Mesothelial cell of epicardium (in vitro differentiated cells): ENCODE measurements at regions not wholly inside any gene's neighbourhood (a gene's known extent, or its start where the extent isn't known, plus 50 kb on each side); places are given as distances from the start of the nearest gene placed in this dataset.

Source experiments
- DNase-seq, 2 experiments: peaks; one replicate each; pipeline ENCODE4 v3.0.0; 2021; ENCODE audit warnings: low spot score in 2 of 2; ENCODE audit not compliant: unreplicated experiment in 2 of 2
- H3K27ac Mint-ChIP-seq: 2 replicates; pipeline ENCODE4 v1.8.0; 2021; ENCODE audit warnings: mixed read lengths
- H3K27me3 Mint-ChIP-seq: 2 replicates; pipeline ENCODE4 v1.8.0; 2021; ENCODE audit warnings: low read depth, mixed read lengths
- H3K36me3 Mint-ChIP-seq: 2 replicates; pipeline ENCODE4 v1.8.0; 2021; ENCODE audit warnings: mixed read lengths
- H3K4me1 Mint-ChIP-seq: 2 replicates; pipeline ENCODE4 v1.8.0; 2021; ENCODE audit warnings: mixed read lengths
- H3K4me3 Mint-ChIP-seq: 2 replicates; pipeline ENCODE4 v1.8.0; 2021; ENCODE audit warnings: mild to moderate bottlenecking, moderate library complexity, mixed read lengths
- H3K9me3 Mint-ChIP-seq: 2 replicates; pipeline ENCODE4 v1.8.0; 2021; ENCODE audit warnings: mixed read lengths
- CTCF ChIP-seq: fragments of 200-600 bp; sonication (generic); IDR thresholded peaks from one replicate; pipeline ENCODE4 v1.5.0; 2021; ENCODE audit warnings: antibody characterized with exemption; ENCODE audit not compliant: unreplicated experiment

GRCh38 chr4:181710143-181710542, 533.1 kb upstream of the TENM3 start:
- Mint-ChIP-seq H3K36me3 (peaks cover 2% of the 10 kb centered on the region), H3K27ac (no peak overlapping the region), H3K4me3 (no peak overlapping the region), H3K9me3 (peaks cover 18% of the 10 kb centered on the region), H3K27me3 (peaks cover 4% of the 10 kb centered on the region), H3K4me1 (peaks cover 9% of the 10 kb centered on the region)
- no peak for TF ChIP-seq CTCF
- no peak for DNase-seq

- Mint-ChIP-seq H3K9me3 (peaks cover 18% of the 10 kb centered on the region), H3K27ac (no peak overlapping the region), H3K27me3 (peaks cover 3% of the 10 kb centered on the region), H3K4me3 (no peak overlapping the region), H3K4me1 (peaks cover 9% of the 10 kb centered on the region), H3K36me3 (peaks cover 2% of the 10 kb centered on the region)
- TF ChIP-seq CTCF: no peak
- no peak for DNase-seq
Observed at GRCh38 chr4:181711387-181711786, 531.8 kb upstream of the TENM3 start.

- H3K27ac Mint-ChIP-seq: no peak overlapping the region
- no peaks in the 10 kb centered on the region for H3K27me3 Mint-ChIP-seq
- peaks cover 5% of the 10 kb centered on the region for H3K36me3 Mint-ChIP-seq
- no peak for DNase-seq
- no peak for TF ChIP-seq CTCF
- H3K9me3 Mint-ChIP-seq: peaks cover 22% of the 10 kb centered on the region
- H3K4me3 Mint-ChIP-seq: no peak overlapping the region
- no peaks in the 10 kb centered on the region for H3K4me1 Mint-ChIP-seq
Observed at GRCh38 chr4:181728305-181728966, 514.8 kb upstream of the TENM3 start.

GRCh38 chr4:181731900-181732299, 511.3 kb upstream of the TENM3 start:
- Mint-ChIP-seq H3K4me3 (no peak overlapping the region), H3K36me3 (no peaks in the 10 kb centered on the region), H3K27ac (no peak overlapping the region), H3K27me3 (no peaks in the 10 kb centered on the region), H3K4me1 (no peaks in the 10 kb centered on the region), H3K9me3 (no peaks in the 10 kb centered on the region)
- no peak for TF ChIP-seq CTCF
- no peak for DNase-seq

- Mint-ChIP-seq H3K9me3 (peaks cover 4% of the 10 kb centered on the region), H3K36me3 (peaks cover 2% of the 10 kb centered on the region), H3K27me3 (no peaks in the 10 kb centered on the region), H3K27ac (no peak overlapping the region), H3K4me1 (no peaks in the 10 kb centered on the region), H3K4me3 (no peak overlapping the region)
- TF ChIP-seq CTCF: no peak
- no peak for DNase-seq
Observed at GRCh38 chr4:181737744-181738143, 505.5 kb upstream of the TENM3 start.

GRCh38 chr4:181739031-181739430, 504.2 kb upstream of the TENM3 start:
- no peaks in the 10 kb centered on the region for H3K4me1 Mint-ChIP-seq
- DNase-seq: no peak
- no peak overlapping the region for H3K27ac Mint-ChIP-seq
- TF ChIP-seq CTCF: no peak
- peaks cover 9% of the 10 kb centered on the region for H3K9me3 Mint-ChIP-seq
- no peaks in the 10 kb centered on the region for H3K27me3 Mint-ChIP-seq
- no peak overlapping the region for H3K4me3 Mint-ChIP-seq
- H3K36me3 Mint-ChIP-seq: peaks cover 4% of the 10 kb centered on the region
